ENCODE measurements at regions not wholly inside any gene's neighbourhood (a gene's known extent, or its start where the extent isn't known, plus 50 kb on each side); places are given as distances from the start of the nearest gene placed in this dataset.

DNA sequence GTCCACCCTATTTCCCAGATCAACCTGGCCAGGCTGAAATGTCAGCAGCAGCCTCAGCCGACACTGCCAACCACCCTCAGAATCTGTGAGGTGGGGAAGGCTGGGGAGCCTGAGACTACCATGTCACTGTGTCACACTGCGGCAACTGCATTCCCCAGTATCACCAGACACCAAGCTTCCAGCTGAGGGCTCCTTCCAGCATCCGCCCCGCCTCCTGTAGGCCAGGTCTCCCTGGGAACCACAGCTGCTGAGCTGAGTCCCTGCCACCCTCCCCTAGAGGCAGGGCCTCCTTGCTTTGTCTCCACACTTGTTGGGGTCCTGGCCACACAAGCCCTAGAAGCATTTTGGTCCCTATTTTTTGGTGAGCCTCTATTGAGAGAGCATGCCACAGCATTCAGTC lies 115.7 kb downstream of the UNC5CL start:
- ATAC-seq (ENCODE audit: low FRiP score) (no peak), DNase-seq (no peak)
- Histone ChIP-seq H3K9me3 (ENCODE audit: control insufficient read depth, low read length) (no peaks in the 10 kb centered on the region), H3K36me3 (ENCODE audit: control insufficient read depth in 1 of 2, insufficient read depth in 2 of 2, low read length in 1 of 2) (no peaks in the 10 kb centered on the region), H3K4me3 (ENCODE audit: low read length in 2 of 2) (no peak overlapping the region), H3K27ac (ENCODE audit: low read depth in 1 of 2, low read length in 2 of 2) (no peak overlapping the region), H3K27me3 (ENCODE audit: control insufficient read depth in 1 of 2, insufficient read depth in 2 of 2, low read length in 1 of 2) (no peaks in the 10 kb centered on the region), H3K4me1 (ENCODE audit: control insufficient read depth in 1 of 2, insufficient read depth in 2 of 2, low read length in 2 of 2) (no peaks in the 10 kb centered on the region)
- intact Hi-C loops (cut with DNase I), result no loop called here
- WGBS, 2 donors, result 88 to 89% methylated on average over 4 of the region's 4 CpGs

DNA sequence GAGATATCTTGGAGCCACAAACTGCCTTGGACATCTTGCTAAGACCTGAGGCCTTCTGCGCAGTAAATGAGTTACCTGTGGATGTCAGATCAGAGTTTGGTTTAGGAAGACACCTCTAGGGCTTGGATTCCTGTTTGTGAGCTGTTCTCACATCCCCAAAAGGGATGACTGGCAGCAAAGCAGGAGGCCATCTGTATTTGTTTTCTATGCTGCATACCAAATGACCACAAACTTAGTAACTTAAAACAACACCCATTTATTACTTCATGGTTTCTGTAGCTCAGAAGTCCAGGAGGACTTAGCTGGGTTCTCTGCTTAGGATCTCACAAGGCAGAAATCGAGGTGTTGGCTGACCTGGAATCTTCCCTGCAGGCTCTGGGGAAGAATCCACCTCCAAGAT lies 116.7 kb downstream of the UNC5CL start:
- Histone ChIP-seq H3K4me1 (ENCODE audit: control insufficient read depth in 1 of 2, insufficient read depth in 2 of 2, low read length in 2 of 2) (no peaks in the 10 kb centered on the region), H3K27ac (ENCODE audit: low read depth in 1 of 2, low read length in 2 of 2) (no peak overlapping the region), H3K9me3 (ENCODE audit: control insufficient read depth, low read length) (no peaks in the 10 kb centered on the region), H3K36me3 (ENCODE audit: control insufficient read depth in 1 of 2, insufficient read depth in 2 of 2, low read length in 1 of 2) (no peaks in the 10 kb centered on the region), H3K4me3 (ENCODE audit: low read length in 2 of 2) (no peak overlapping the region), H3K27me3 (ENCODE audit: control insufficient read depth in 1 of 2, insufficient read depth in 2 of 2, low read length in 1 of 2) (no peaks in the 10 kb centered on the region)
- WGBS, 2 donors, result 87 to 90% methylated on average over 2 of the region's 2 CpGs
- ATAC-seq (ENCODE audit: low FRiP score), result no peak
- intact Hi-C loops (cut with DNase I), result no loop called here
- DNase-seq, result no peak

DNA sequence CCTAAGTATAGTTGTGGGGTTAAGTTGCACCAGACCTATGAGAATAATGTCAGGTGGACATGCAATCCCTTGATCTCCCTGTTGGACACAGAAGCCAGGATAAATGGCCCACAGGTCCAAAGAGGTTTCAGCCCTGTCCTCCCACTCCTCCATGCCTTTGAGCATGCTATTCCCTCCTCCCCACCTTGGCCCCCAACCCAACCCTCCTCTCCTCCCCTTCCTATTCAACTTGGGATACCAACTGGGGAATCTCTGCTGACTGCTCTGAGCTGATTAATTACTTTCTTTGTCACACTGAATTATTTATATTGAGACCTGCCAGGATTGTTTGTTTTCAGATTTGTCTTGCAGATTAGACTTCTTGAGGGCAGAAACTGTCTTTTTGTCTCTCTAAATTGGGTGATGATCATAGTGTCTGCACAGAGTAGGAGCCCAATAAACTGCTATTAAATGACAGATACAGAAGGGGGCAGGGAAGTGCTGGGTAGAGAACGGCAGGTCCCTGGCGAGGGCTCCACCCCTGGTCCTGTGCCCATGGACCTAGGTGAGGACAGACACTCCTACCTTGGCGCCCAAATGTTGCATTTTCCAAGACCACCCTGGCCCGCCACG lies 120.9 kb downstream of the UNC5CL start:
- DNase-seq (no peak), ATAC-seq (ENCODE audit: low FRiP score) (no peak)
- Histone ChIP-seq H3K27ac (ENCODE audit: low read depth in 1 of 2, low read length in 2 of 2) (no peak overlapping the region), H3K4me3 (ENCODE audit: low read length in 2 of 2) (no peak overlapping the region), H3K4me1 (ENCODE audit: control insufficient read depth in 1 of 2, insufficient read depth in 2 of 2, low read length in 2 of 2) (no peaks in the 10 kb centered on the region), H3K9me3 (ENCODE audit: control insufficient read depth, low read length) (no peaks in the 10 kb centered on the region), H3K36me3 (ENCODE audit: control insufficient read depth in 1 of 2, insufficient read depth in 2 of 2, low read length in 1 of 2) (no peaks in the 10 kb centered on the region), H3K27me3 (ENCODE audit: control insufficient read depth in 1 of 2, insufficient read depth in 2 of 2, low read length in 1 of 2) (no peaks in the 10 kb centered on the region)
- WGBS, 2 donors, result 71 to 75% methylated on average over 5 of the region's 5 CpGs
- intact Hi-C loops (cut with DNase I), result no loop called here

- H3K36me3 ChIP-seq (ENCODE audit: control insufficient read depth in 1 of 2, insufficient read depth in 2 of 2, low read length in 1 of 2), result no peaks in the 10 kb centered on the region
- DNase-seq (no peak), ATAC-seq (ENCODE audit: low FRiP score) (no peak)
- H3K4me1 ChIP-seq (ENCODE audit: control insufficient read depth in 1 of 2, insufficient read depth in 2 of 2, low read length in 2 of 2), result no peaks in the 10 kb centered on the region
- no peak overlapping the region for H3K27ac ChIP-seq (ENCODE audit: low read depth in 1 of 2, low read length in 2 of 2)
- H3K4me3 ChIP-seq (ENCODE audit: low read length in 2 of 2), result no peak overlapping the region
- H3K27me3 ChIP-seq (ENCODE audit: control insufficient read depth in 1 of 2, insufficient read depth in 2 of 2, low read length in 1 of 2), result no peaks in the 10 kb centered on the region
- WGBS, 2 donors, result 95 to 96% methylated on average over 3 of the region's 3 CpGs
- intact Hi-C loops (cut with DNase I), result no loop called here
- H3K9me3 ChIP-seq (ENCODE audit: control insufficient read depth, low read length), result no peaks in the 10 kb centered on the region
Measured at GRCh38 chr6:40917603-40918002, 121.4 kb downstream of the UNC5CL start.

DNA sequence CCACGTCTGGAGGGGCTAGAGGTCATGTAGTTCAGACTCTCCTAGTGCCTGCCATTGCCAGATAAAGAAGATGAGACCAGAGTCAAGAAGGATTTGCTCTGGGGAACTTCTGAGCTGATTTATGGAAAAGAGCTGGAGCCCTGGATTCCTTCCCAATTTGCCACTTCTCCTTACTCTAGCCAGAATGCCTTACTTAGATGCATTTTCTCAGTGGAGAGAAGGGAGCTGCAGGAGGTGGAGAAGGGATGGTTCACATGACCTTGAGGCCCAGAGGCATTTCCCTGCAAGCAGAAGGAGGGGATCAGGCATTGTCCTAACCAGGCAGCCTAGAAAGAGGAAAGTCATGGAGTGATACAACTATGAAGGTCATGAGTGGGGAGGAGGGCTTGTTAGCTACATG lies 122.2 kb downstream of the UNC5CL start:
- Histone ChIP-seq H3K36me3 (ENCODE audit: control insufficient read depth in 1 of 2, insufficient read depth in 2 of 2, low read length in 1 of 2) (no peaks in the 10 kb centered on the region), H3K4me1 (ENCODE audit: control insufficient read depth in 1 of 2, insufficient read depth in 2 of 2, low read length in 2 of 2) (no peaks in the 10 kb centered on the region), H3K4me3 (ENCODE audit: low read length in 2 of 2) (no peak overlapping the region), H3K27me3 (ENCODE audit: control insufficient read depth in 1 of 2, insufficient read depth in 2 of 2, low read length in 1 of 2) (no peaks in the 10 kb centered on the region), H3K9me3 (ENCODE audit: control insufficient read depth, low read length) (no peaks in the 10 kb centered on the region), H3K27ac (ENCODE audit: low read depth in 1 of 2, low read length in 2 of 2) (no peak overlapping the region)
- DNase-seq (no peak), ATAC-seq (ENCODE audit: low FRiP score) (no peak)
- WGBS, 2 donors, result 70 to 78% methylated on average over 1 of the region's 1 CpG
- intact Hi-C loops (cut with DNase I), result no loop called here

- Histone ChIP-seq H3K27ac (ENCODE audit: low read depth in 1 of 2, low read length in 2 of 2) (no peak overlapping the region), H3K9me3 (ENCODE audit: control insufficient read depth, low read length) (no peaks in the 10 kb centered on the region)
- no peak for DNase-seq
Measured at GRCh38 chr6:40915165-40915564, 123.9 kb downstream of the UNC5CL start.

DNA sequence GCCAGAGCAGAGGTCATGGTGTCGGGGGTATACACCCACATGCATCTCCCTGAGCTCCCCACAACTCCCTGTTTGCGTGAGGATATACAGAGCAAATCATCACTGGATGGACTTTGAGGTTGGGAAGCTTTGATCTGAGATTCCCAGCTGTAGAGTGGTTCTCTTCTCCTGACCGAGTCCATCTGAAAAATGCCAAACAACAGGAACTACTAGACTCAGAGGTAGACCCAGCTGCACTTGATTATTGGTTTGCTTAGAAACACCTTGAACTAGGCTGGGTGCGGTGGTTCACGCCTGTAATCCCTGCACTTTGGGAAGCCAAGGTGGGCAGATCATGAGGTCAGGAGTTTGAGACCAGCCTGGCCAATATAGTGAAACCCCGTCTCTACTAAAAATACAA lies 125.0 kb downstream of the UNC5CL start:
- Histone ChIP-seq H3K27ac (ENCODE audit: low read depth in 1 of 2, low read length in 2 of 2) (no peak overlapping the region), H3K9me3 (ENCODE audit: control insufficient read depth, low read length) (no peaks in the 10 kb centered on the region), H3K4me3 (ENCODE audit: low read length in 2 of 2) (no peak overlapping the region), H3K36me3 (ENCODE audit: control insufficient read depth in 1 of 2, insufficient read depth in 2 of 2, low read length in 1 of 2) (no peaks in the 10 kb centered on the region), H3K4me1 (ENCODE audit: control insufficient read depth in 1 of 2, insufficient read depth in 2 of 2, low read length in 2 of 2) (no peaks in the 10 kb centered on the region), H3K27me3 (ENCODE audit: control insufficient read depth in 1 of 2, insufficient read depth in 2 of 2, low read length in 1 of 2) (no peaks in the 10 kb centered on the region)
- DNase-seq, result no peak
- intact Hi-C loops (cut with DNase I), result no loop called here
- WGBS, 2 donors, result 92% methylated on average over 6 of the region's 6 CpGs
- ATAC-seq (ENCODE audit: low FRiP score), result no peak

More at GRCh38 chr6:40915165-40915564, 123.9 kb downstream of the UNC5CL start:
- H3K36me3 ChIP-seq (ENCODE audit: control insufficient read depth in 1 of 2, insufficient read depth in 2 of 2, low read length in 1 of 2), result no peaks in the 10 kb centered on the region
- H3K4me3 ChIP-seq (ENCODE audit: low read length in 2 of 2), result no peak overlapping the region
- intact Hi-C loops (cut with DNase I), result no loop called here
- no peaks in the 10 kb centered on the region for H3K27me3 ChIP-seq (ENCODE audit: control insufficient read depth in 1 of 2, insufficient read depth in 2 of 2, low read length in 1 of 2)
- H3K4me1 ChIP-seq (ENCODE audit: control insufficient read depth in 1 of 2, insufficient read depth in 2 of 2, low read length in 2 of 2), result no peaks in the 10 kb centered on the region
- ATAC-seq (ENCODE audit: low FRiP score), result no peak

DNA sequence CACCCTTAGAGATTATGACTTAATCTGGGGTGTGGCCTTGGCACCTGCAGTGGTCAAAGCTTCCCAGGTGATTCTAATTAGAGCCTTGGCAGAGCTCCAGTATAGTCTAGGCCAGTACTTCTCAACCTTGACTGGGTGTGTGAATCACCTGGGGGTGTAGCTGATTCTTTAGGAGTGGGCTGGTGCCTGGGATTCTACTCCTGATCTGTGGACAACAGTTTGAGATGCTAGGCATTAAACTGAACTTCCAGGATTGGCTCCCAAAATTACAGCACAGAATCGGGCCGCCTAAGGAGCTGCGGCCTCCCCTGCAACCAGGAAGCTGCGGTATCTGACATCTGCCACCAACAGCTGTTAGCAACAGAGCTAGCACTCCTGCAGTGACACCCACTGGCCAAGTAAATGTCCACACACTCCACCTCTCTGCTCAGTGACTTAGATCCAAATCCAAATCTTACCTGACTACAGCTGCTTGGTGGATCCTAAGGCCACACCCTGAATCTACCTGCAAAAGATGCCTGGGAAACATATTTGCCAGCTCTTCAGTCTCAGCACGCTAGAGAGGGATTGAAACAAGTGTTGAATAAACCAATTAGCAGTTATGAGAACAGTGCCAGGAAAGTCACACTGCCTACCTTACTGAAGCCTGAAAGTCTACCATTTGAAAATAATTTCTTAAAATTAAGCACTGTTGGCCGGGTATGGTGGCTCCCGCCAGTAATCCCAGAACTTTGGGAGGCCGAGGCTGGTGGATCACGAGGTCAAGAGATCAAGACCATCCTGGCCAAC lies 126.7 kb downstream of the UNC5CL start:
- no peak overlapping the region for H3K27ac ChIP-seq (ENCODE audit: low read depth in 1 of 2, low read length in 2 of 2)
- peak; percentile 59 for ATAC-seq (ENCODE audit: low FRiP score)
- no peaks in the 10 kb centered on the region for H3K36me3 ChIP-seq (ENCODE audit: control insufficient read depth in 1 of 2, insufficient read depth in 2 of 2, low read length in 1 of 2)
- no peaks in the 10 kb centered on the region for H3K27me3 ChIP-seq (ENCODE audit: control insufficient read depth in 1 of 2, insufficient read depth in 2 of 2, low read length in 1 of 2)
- intact Hi-C loops (cut with DNase I), result no loop called here
- H3K4me3 ChIP-seq (ENCODE audit: low read length in 2 of 2), result no peak overlapping the region
- DNase-seq, result peak in 1 of 2 donors; percentile 51
- H3K9me3 ChIP-seq (ENCODE audit: control insufficient read depth, low read length), result no peaks in the 10 kb centered on the region
- 47 to 48% methylated on average over 9 of the region's 9 CpGs for WGBS, 2 donors
- H3K4me1 ChIP-seq (ENCODE audit: control insufficient read depth in 1 of 2, insufficient read depth in 2 of 2, low read length in 2 of 2), result peaks cover 0 to 3% of the 10 kb centered on the region in 2 donors

- peaks cover 3 to 6% of the 10 kb centered on the region in 2 donors for H3K4me1 ChIP-seq (ENCODE audit: control insufficient read depth in 1 of 2, insufficient read depth in 2 of 2, low read length in 2 of 2)
- ATAC-seq (ENCODE audit: low FRiP score) (no peak), DNase-seq (no peak)
- H3K27me3 ChIP-seq (ENCODE audit: control insufficient read depth in 1 of 2, insufficient read depth in 2 of 2, low read length in 1 of 2), result no peaks in the 10 kb centered on the region
- H3K27ac ChIP-seq (ENCODE audit: low read depth in 1 of 2, low read length in 2 of 2), result no peak overlapping the region
- H3K9me3 ChIP-seq (ENCODE audit: control insufficient read depth, low read length), result no peaks in the 10 kb centered on the region
- no peaks in the 10 kb centered on the region for H3K36me3 ChIP-seq (ENCODE audit: control insufficient read depth in 1 of 2, insufficient read depth in 2 of 2, low read length in 1 of 2)
- intact Hi-C loops (cut with DNase I), result no loop called here
- H3K4me3 ChIP-seq (ENCODE audit: low read length in 2 of 2), result no peak overlapping the region
- WGBS, 2 donors, result 95 to 98% methylated on average over 2 of the region's 2 CpGs
Measured at GRCh38 chr6:40910260-40910893, 128.6 kb downstream of the UNC5CL start.

All from aorta (tissue), 5 donors.